K562 (cell line): ENCODE measurements at regions not wholly inside any gene's neighbourhood (a gene's known extent, or its start where the extent isn't known, plus 50 kb on each side); places are given as distances from the start of the nearest gene placed in this dataset.

ENCODE experiments used
- ATAC-seq: fragments of 200-7000 bp; cut with Tn5 transposase; 3 replicates; pipeline ENCODE4 v1.9.1; 2020; ENCODE audit warnings: moderate library complexity
- BruUV-seq: library from RNA; stranded (reverse); fragments of 400-500 nt; replicated peaks from 2 replicates; lab custom pipeline; 2021; lab: Mats Ljungman, UMichigan
- CTCF ChIA-PET: fragments of 300-600 bp; formaldehyde crosslinking; extraction: SDS; loops from one replicate; lab custom pipeline; 2021; ENCODE audit warnings: low intra/inter-chr PET ratio; lab: Yijun Ruan, JAX
- POLR2A ChIA-PET: fragments of 300-600, 350-650 bp; sonication (Branson Sonifier 250); formaldehyde crosslinking; extraction: SDS; loops from one replicate; lab custom pipeline; 2021; ENCODE audit warnings: antibody characterized with exemption, inconsistent platforms; lab: Yijun Ruan, JAX
- DNase-seq, 4 experiments: peaks; one replicate each; pipeline versions ENCODE4 v3.0.0 to v3.0.0-alpha.2; 2011 to 2018; ENCODE audit warnings: low spot score in 3 of 4, mixed read lengths in 3 of 4; ENCODE audit errors: extremely low read depth in 1 of 4
- FAIRE-seq: peaks from 2 replicates; lab custom pipeline; 2011; peaks lifted over from hg19 to GRCh38; lab: Jason Lieb, UNC
- H2AFZ ChIP-seq: 2 replicates; pipeline ENCODE4 v1.6.0; 2011; ENCODE audit warnings: low read depth, low read length, control low read depth, inconsistent platforms
- H3K27ac ChIP-seq: fragments of 200-600 bp; 3 replicates; pipeline ENCODE4 v1.8.0; 2011; ENCODE audit warnings: low read depth, mild to moderate bottlenecking, control low read depth, inconsistent platforms, low read length, moderate library complexity, mixed read lengths; ENCODE audit errors: extremely low read depth
- H3K27me3 ChIP-seq, 2 experiments: fragments of 300-600 bp in 1 of 2; 2 replicates in 1 of 2; 3 replicates in 1 of 2; pipeline versions ENCODE4 v1.6.0 to v1.8.0; 2011; ENCODE audit warnings: inconsistent platforms in 2 of 2, low read length in 2 of 2, mild to moderate bottlenecking in 1 of 2, mixed read lengths in 1 of 2, moderate library complexity in 1 of 2; ENCODE audit not compliant: control insufficient read depth in 2 of 2, insufficient read depth in 2 of 2
- H3K36me3 ChIP-seq: fragments of 300-600 bp; 3 replicates; pipeline ENCODE4 v1.8.0; 2011; ENCODE audit warnings: mild to moderate bottlenecking, low read length, inconsistent platforms; ENCODE audit not compliant: control insufficient read depth, insufficient read depth
- H3K4me1 ChIP-seq, 2 experiments: fragments of 200-600 bp in 1 of 2; replicated peaks in 1 of 2; 2 replicates in 1 of 2; 3 replicates in 1 of 2; pipeline versions ENCODE4 v1.5.1 to v1.8.0; 2011; ENCODE audit warnings: inconsistent platforms in 2 of 2, low read length in 2 of 2, mild to moderate bottlenecking in 1 of 2, mixed read lengths in 1 of 2, moderate library complexity in 1 of 2; ENCODE audit not compliant: control insufficient read depth in 2 of 2, insufficient read depth in 2 of 2
- H3K4me2 ChIP-seq: 2 replicates; pipeline ENCODE4 v1.6.1; 2011; ENCODE audit warnings: low read length, control low read depth, inconsistent platforms, mixed read lengths; ENCODE audit not compliant: insufficient read depth
- H3K4me3 ChIP-seq: fragments of 200-600 bp; sonication (generic), shearing (Covaris generic); 2 replicates; pipeline ENCODE4 v1.5.1; 2016; ENCODE audit warnings: control low read depth, inconsistent platforms
- H3K79me2 ChIP-seq: fragments of 200-600 bp; 3 replicates; pipeline ENCODE4 v1.8.0; 2011; ENCODE audit warnings: low read length, inconsistent platforms; ENCODE audit not compliant: control insufficient read depth, insufficient read depth
- H3K9ac ChIP-seq, 2 experiments: 2 replicates each; pipeline versions ENCODE4 v1.6.0 to v1.6.1; 2011; ENCODE audit warnings: low read depth in 2 of 2, low read length in 2 of 2, control low read depth in 1 of 2, inconsistent platforms in 1 of 2, mild to moderate bottlenecking in 1 of 2, mixed read lengths in 1 of 2; ENCODE audit not compliant: insufficient read depth in 1 of 2
- H3K9me1 ChIP-seq: one replicate; pipeline ENCODE4 v1.6.0; 2011; ENCODE audit warnings: inconsistent platforms, mild to moderate bottlenecking, low read length, moderate library complexity; ENCODE audit not compliant: control insufficient read depth, insufficient read depth
- H3K9me3 ChIP-seq: replicated peaks from 2 replicates; pipeline ENCODE4 v1.5.1; 2011; ENCODE audit warnings: low read depth, low read length, inconsistent platforms; ENCODE audit not compliant: control insufficient read depth, insufficient read depth
- H4K20me1 ChIP-seq: replicated peaks from 2 replicates; pipeline ENCODE4 v1.6.1; 2011; ENCODE audit warnings: low read length, inconsistent platforms, mixed read lengths; ENCODE audit not compliant: control insufficient read depth, insufficient read depth
- NELFE ChIP-seq: IDR thresholded peaks from 2 replicates; pipeline ENCODE4 v1.6.1; 2011; ENCODE audit warnings: mild to moderate bottlenecking; ENCODE audit not compliant: insufficient read depth, insufficient read length
- TFAP4 ChIP-seq: sonication (generic); formaldehyde crosslinking; IDR thresholded peaks from 2 replicates; pipeline ENCODE4 v1.8.0; 2022; ENCODE audit warnings: missing genetic modification reagents, mild to moderate bottlenecking, moderate library complexity, borderline replicate concordance
- TRIM25 ChIP-seq: fragments of 450-650 bp; IDR thresholded peaks from 2 replicates; pipeline ENCODE4 v1.7.0; 2016; ENCODE audit warnings: borderline replicate concordance
- ZNF316 ChIP-seq: fragments of 450-650 bp; IDR thresholded peaks from 2 replicates; pipeline ENCODE4 v1.6.1; 2016
- WGBS: fragments of 100-300 bp; shearing (Covaris generic); methylation state at CpG from one replicate; pipeline ENCODE4 v1.1.6; 2016; ENCODE audit warnings: low coverage, mixed read lengths; ENCODE audit not compliant: insufficient coverage; ENCODE audit errors: missing lambda C conversion rate; 5-methylcytosine and 5-hydroxymethylcytosine counted together
- in situ Hi-C: fragments of 300-500 bp; cut with MboI; formaldehyde crosslinking; loops from 4 replicates; pipeline ENCODE4 v1.15.0; 2018; ENCODE audit warnings: inconsistent platforms, mixed read lengths
- intact Hi-C: fragments of 100-400 bp; cut with micrococcal nuclease; formaldehyde crosslinking; loops from 2 replicates; pipeline ENCODE4 v1.14.2; 2022

GRCh38 chr3:178482981-178483380, 53.3 kb upstream of the KCNMB2 start:
- no peak for DNase-seq
- Histone ChIP-seq H2AFZ (no peak overlapping the region), H3K9me1 (no peaks in the 10 kb centered on the region), H3K4me1 (no peaks in the 10 kb centered on the region), H3K4me3 (no peak overlapping the region), H3K9me3 (no peaks in the 10 kb centered on the region), H3K36me3 (no peaks in the 10 kb centered on the region), H3K4me2 (no peak overlapping the region), H3K79me2 (no peaks in the 10 kb centered on the region), H3K27me3 (no peaks in the 10 kb centered on the region), H3K9ac (no peak overlapping the region), H4K20me1 (no peaks in the 10 kb centered on the region), H3K27ac (no peak overlapping the region)
- intact Hi-C loops (no loop called here), in situ Hi-C loops (no loop called here)
- ChIA-PET CTCF (no interaction called here), POLR2A (no interaction called here)
- BruUV-seq = no TSS peak
- WGBS = 0% methylated on average over 3 of the region's 3 CpGs
- no peak for FAIRE-seq
- TF ChIP-seq TRIM25 (no peak), TFAP4 (CRISPR knock-in tag) (no peak)
- ATAC-seq = no peak

GRCh38 chr3:178483704-178484103, 52.5 kb upstream of the KCNMB2 start:
- no peaks in the 10 kb centered on the region for H3K9me1 ChIP-seq
- intact Hi-C loops = no loop called here
- ATAC-seq (no peak), FAIRE-seq (no peak), DNase-seq (no peak)
- H3K36me3 ChIP-seq = no peaks in the 10 kb centered on the region
- no peaks in the 10 kb centered on the region for H4K20me1 ChIP-seq
- BruUV-seq = no TSS peak
- H3K27me3 ChIP-seq = no peaks in the 10 kb centered on the region
- POLR2A ChIA-PET = interaction anchor here (0.6 kb wide), 1 partner anchor 65 kb away, joined by 3 read pairs; no protein-coding TSS in a partner anchor
- no peak overlapping the region for H3K27ac ChIP-seq
- TF ChIP-seq ZNF316 = peak; percentile 51
- TF ChIP-seq NELFE = no peak
- no peaks in the 10 kb centered on the region for H3K79me2 ChIP-seq
- whole genome bisulfite sequencing = 0% methylated on average over 2 of the region's 2 CpGs
- CTCF ChIA-PET = no interaction called here
- no peak overlapping the region for H3K4me3 ChIP-seq
- H3K4me2 ChIP-seq = no peak overlapping the region
- in situ Hi-C loops = no loop called here
- H2AFZ ChIP-seq = no peak overlapping the region
- no peak overlapping the region for H3K9ac ChIP-seq
- no peaks in the 10 kb centered on the region for H3K4me1 ChIP-seq
- no peaks in the 10 kb centered on the region for H3K9me3 ChIP-seq
